ENCODE measurements at regions not wholly inside any gene's neighbourhood (a gene's known extent, or its start where the extent isn't known, plus 50 kb on each side); places are given as distances from the start of the nearest gene placed in this dataset.
A peak's percentile ranks its signal among the peaks of the same experiment; 100 is the strongest.

DNA sequence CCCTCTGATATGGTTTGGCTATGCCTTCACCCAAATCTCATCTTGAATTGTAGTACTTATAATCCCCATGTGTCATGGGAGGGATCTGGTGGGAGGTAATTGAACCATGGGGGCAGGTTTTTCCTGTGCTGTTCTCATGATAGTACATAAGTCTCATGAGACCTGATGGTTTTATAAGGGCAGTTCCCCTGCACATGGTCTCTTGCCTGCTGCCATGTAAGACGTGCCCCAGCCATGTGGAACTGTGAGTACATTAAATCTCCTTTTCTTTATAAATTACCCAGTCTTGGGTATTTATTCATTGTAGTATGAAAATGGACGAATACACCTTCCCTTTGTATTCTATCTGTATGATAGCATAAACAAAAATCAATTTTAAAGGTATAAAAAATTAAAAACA, 333.4 kb upstream of the FBXO33 start:
- DNase-seq (ENCODE audit: low spot score) = no peak

- no peak for DNase-seq (ENCODE audit: low spot score)
Observed at GRCh38 chr14:39763402-39763890, 331.2 kb upstream of the FBXO33 start.

DNA sequence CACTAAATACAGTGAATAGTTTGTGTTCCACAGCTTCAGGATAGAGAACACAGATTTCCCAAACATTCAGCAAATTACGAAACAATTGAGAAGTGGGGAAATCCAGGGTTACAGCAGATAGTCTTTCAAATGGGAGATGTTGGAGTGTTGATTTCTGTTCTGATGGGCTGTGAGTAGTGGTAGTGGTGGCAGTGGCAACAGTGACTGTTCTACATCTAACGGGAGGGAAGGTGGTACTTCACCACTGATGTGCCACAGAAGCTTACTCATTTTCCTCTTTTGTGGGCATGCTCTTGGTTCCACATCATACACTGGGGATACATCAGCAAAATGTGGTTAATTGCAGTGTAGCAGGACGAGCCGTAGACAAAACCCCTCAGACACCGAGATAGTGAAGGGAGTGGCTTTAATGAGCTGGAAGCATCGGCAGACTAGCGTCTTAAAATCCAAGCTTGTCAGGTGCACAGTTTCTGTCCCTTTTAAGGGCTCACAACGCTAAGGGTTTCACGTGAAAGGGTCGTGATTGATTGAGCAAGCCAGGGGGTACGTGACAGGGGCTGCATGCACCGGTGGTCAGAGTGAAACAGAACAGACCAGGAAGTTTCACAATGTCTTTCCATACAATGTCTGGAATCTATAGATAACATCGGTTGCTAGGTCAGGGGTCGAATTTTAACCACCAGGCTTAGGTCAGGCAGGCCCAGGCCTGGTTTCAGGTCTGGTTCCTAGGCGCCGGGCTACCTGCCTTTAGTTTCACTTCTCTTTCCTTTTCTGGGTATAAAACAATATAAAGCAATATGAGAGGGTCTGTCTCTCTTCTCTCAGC, 330.6 kb upstream of the FBXO33 start:
- DNase-seq (ENCODE audit: low spot score) = peak; percentile 11

- no peak for DNase-seq (ENCODE audit: low spot score)
Observed at GRCh38 chr14:39755269-39755878, 323.1 kb upstream of the FBXO33 start.

DNA sequence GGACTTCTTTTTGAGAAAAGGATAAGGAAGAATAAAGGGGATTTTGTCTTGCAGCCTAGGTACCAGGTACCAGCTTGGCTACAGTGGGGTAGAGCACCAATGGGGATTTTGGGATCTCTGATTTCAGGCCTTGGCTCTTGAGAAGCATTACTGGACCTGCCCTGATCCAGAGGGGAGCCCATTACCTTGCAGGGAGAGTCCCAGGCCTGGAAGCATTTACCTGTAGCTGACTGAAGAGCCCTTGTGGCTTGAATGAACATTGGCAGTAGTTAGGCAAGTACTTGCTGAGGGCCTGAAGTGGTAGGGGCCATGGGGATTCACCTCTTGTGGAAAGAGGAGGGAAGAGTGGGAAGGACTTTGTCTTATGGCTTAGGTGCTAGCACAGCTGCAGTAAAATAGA, 308.2 kb upstream of the FBXO33 start:
- DNase-seq (ENCODE audit: low spot score) = no peak

DNA sequence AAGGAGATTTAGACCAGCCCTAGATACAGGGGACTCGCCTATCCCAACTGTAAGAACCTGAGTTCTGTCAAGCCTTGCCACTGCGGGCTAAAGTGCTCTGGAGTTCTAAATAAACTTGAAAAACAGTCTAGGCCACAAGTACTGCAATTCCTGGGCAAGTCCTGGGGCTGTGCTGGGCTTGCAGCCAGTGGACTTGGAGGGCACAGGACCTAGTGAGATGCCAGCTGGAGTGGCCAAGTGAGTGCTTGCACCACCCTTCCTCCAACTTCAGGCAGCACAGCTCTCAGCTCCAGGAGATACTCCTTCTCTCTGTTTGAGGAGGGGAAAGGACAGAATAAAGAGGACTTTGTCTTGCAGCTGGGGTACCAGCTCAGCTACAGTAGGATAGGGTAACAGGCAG, 307.6 kb upstream of the FBXO33 start:
- DNase-seq (ENCODE audit: low spot score) = peak; percentile 43

DNA sequence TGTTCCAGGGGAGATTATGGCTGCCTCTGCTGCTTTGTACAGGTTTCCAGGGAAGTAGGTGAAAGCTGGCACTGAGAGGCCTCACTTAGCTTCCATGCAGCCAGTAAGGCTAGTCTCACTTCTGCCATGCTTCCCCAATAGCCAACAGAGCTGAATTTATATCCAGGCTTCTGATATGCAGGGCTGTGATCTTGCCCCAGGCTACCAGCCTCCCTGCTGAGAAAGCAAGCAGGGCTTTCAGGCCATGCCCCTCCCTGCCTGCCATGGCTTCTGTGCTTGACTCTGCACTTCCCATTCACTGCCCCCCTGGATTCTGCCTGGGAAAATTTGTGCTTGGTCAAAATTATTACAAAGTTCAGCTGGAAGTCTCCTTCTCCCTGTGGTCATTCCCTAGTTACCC, 302.1 kb upstream of the FBXO33 start:
- no peak for DNase-seq (ENCODE audit: low spot score)

DNA sequence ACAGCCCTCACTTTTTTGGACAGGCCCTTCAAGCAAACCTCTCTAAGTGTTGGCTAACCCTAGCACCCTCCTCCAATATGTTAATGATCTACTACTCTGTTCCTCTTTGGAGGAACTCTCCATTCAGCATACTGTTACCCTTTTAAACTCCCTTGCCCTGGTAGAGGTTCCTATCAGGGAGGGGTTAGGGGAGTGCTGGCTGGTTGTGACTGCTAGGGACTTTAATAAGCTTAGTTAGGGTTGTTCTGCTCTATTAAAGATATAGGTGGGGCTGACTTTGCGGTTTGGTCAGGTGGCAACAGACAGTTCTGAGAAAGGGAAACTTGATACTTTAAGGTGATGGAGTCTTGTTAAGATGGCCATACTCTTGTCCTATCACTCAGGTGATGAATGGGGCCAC, 301.5 kb upstream of the FBXO33 start:
- DNase-seq (ENCODE audit: low spot score) = no peak

DNA sequence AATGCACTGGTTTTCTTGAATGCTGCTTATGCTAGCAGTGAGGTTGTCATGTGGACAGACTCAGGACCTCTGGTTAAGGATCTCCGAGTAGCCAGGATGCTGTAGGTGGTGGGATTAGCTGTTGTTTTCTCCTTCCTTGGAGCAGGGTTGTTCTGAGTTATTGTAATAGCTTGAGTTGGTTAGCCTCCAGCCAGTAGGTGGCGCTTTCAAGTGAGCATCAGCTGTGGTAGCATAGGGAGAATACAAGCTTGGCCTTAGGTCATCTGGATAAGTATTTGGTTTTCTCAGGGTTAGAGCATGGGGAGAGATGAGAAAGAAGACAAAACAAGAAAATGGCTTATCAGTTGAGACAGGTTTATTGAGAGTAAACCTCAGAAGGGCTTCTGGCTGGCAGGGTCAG, 299.7 kb upstream of the FBXO33 start:
- no peak for DNase-seq (ENCODE audit: low spot score)

DNA sequence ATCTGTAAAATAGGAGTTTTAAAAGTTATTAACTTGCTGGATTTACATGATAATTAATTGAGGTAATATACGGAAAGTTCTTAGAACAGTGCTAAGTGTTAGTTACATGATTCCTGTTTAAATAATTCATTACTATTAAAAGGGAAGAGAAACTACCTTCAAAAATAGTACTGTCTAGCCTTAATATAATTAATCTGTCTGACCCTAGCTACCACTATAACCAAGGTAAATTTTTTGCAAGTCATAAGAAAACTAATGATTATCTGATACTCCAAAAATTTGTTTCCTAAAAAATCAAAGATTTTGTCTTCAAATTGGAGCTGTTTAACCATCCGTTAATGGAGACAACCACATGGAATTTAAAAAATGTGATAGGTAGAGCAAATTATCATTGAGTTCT, 294.3 kb upstream of the FBXO33 start:
- no peak for DNase-seq (ENCODE audit: low spot score)

DNA sequence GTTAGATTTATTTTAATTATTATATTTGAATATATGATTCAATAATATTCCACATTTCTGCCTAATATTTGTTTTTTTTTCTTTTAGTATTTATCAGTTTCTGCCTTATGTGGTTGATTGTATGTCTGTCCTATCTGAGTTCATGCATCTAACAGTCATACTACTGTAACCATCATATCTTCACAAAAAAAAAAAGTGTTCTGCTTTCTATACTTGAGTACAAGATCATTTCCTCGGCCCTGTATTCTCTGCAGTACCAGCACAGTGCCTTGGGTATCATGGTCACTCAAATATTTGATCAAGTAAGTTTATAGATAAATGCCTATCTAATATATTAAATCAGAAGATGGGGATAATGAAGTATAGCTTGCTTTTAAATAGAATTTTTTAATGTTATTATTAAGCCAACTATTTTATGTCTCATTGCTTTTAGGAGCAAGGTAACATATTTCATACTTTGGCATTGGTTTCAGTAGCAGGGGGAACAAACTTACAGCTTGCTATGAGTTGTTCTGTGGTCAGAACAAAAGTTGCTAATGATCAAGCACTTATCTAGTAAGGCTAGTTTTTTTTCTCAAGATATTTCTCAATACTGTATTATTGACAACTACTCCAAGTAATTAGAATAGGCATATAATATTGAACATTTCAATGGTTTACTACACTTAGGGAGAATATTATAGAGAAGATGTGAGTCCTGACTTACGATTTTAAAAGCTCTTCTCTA, 290.5 kb upstream of the FBXO33 start:
- no peak for DNase-seq (ENCODE audit: low spot score)

DNA sequence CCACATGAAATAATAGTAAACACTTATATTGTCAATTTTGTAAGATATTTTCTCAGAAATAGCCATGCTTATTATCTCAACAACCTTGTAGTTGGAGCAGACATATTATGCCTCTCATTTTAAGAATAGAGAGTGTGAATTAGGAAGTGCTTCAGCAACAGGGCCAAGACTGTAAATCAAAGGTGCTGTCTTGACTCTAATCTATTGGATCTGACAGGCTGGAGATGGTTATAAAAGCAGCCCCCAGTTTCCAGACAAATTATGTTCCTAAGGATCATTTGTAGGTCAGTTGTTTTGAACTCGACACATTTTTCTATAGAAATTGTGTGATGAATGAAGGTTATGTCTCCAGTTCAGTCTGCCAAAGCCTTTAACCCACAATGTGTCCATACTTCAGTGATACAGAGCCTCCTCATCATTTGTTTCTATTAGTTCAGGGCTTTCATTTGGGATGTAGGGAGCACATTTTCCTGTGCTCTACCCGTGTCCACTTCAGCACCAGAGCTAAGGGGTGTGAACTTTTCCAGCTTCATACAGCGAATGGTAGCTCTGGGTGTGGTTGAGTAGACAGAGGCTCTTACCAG, 284.8 kb upstream of the FBXO33 start:
- no peak for DNase-seq (ENCODE audit: low spot score)

DNA sequence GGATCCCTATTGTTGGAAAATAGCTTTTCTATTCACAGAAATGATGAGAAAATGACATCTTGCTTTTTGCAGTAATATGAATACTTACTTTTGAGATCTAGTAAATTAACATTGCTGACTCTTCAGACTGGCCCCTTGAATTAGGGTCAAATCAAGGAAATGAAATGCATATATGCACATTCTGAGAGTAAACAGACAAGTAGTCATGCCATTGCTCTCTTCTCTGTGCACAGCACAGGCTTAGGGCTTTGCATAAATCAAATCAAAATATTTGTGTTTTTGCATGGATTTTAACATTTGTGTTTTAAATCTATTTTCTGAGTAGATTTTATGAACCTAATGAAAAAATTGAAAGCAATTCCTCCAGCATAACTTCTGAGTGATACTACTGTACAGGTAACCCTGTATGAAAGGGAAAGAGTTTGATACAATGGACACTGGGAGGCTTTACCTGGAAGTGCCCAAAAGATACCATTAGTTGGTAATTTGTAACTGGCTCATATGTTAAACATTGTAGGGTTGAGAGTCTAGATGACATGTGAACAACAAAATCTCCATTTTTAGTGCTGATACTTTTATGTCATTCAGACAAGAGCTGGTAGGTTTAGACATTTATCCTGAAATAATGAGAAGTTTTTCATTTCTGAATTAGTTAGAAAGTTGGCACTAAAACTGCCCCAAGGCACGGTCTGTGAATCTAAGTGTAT, 280.2 kb upstream of the FBXO33 start:
- DNase-seq (ENCODE audit: low spot score) = no peak

- DNase-seq (ENCODE audit: low spot score) = no peak
Observed at GRCh38 chr14:39704594-39704993, 272.4 kb upstream of the FBXO33 start.

GRCh38 chr14:39694341-39694740, 262.1 kb upstream of the FBXO33 start:
- DNase-seq (ENCODE audit: low spot score) = no peak

GRCh38 chr14:39683691-39684260, 251.5 kb upstream of the FBXO33 start:
- no peak for DNase-seq (ENCODE audit: low spot score)

DNA sequence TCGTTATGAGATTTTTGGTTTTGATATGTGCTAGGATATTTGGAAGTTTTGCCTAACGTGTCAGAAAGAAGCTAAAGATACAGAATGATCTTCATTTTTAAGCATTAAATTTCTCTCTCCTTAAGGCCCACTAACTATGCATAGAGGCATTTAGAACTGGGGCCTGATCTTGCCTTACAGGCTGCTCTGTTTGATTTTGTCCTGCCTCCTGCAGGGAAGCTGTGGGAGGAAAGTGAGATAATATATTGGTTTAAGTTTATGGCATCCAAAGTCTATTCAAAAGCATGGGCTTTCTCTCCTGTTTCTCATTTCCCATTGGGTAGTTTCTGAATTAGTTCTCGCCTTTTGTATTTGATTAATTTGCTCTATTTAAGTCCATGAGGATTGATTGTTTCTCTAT, 250.3 kb upstream of the FBXO33 start:
- no peak for DNase-seq (ENCODE audit: low spot score)

DNA sequence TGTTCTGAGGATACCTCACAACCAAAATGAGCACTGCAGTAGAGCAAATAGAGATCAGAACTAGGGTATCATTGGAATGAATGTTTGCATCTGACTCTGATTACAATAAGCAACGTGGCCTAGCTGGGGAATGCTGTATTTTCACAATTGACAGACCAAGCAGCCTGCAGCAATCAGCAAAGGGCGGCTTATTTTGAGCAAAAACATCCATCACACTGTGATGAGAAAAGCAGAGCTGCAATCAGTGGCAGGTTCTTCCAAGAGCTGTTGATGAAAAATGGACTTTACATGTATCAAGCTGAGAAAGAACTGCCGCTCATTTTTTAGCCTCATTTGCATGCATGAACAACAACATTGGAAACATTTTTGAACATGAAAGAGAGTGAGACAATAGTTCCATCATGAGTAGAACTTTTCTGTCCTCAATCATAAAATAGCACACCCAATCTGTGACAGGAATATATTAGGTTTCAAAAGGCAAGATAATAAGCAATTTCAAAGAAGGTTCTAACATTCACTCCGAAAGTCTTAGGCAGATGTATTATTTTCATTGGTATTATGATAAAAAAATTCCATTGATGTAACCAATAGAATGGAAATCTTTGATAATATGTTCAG, 249.7 kb upstream of the FBXO33 start:
- DNase-seq (ENCODE audit: low spot score) = no peak

DNA sequence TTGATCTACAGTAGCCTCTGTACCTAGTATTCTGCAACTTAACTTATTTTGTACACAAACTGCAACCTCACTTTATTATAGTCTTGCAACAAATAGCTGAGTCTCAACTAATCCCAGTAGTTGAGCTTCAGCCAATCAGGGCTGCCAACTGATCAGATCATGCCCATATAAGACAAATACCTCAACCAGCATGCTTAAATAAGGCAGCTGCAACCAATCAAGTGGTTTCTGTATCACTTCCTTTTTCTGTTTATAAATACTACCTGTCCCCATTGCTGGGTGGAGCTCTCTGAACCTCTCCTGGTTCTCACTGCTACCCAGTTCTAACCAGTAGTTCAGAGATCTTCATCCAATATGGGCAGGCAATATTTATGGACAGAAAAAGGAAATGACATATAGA, 248.5 kb upstream of the FBXO33 start:
- DNase-seq (ENCODE audit: low spot score) = no peak

DNA sequence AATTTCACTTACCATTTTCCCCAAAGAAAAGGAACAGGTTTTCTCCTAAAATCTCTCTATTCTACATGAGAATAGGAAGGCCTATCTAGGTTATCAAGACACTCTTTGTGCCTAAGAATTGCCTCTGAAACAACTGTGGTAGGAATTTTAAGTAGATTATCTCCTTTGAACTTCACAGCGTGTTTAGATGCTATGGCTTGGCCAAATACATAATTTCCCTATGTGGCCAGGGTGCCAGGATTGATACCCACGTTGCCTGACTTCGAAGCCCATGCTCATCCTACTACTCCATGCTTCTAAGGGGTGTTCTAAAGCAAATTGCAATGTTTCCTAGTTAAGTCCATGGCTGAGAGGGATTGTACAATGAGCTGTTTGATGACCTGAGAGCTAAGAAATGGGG, 241.5 kb upstream of the FBXO33 start:
- DNase-seq (ENCODE audit: low spot score) = no peak

GRCh38 chr14:39673270-39673711, 241.1 kb upstream of the FBXO33 start:
- no peak for DNase-seq (ENCODE audit: low spot score)
